Thoracic aorta (tissue), 2 donors: ENCODE measurements at regions not wholly inside any gene's neighbourhood (a gene's known extent, or its start where the extent isn't known, plus 50 kb on each side); places are given as distances from the start of the nearest gene placed in this dataset.

ENCODE experiments used
- ATAC-seq: fragments of 150-250 bp; one replicate; pipeline ENCODE4 v1.8.0; 2017; ENCODE audit warnings: low read depth; ENCODE audit not compliant: insufficient number of reproducible peaks, low FRiP score
- DNase-seq: peaks from one replicate; pipeline ENCODE4 v3.0.0-alpha.2; 2020; ENCODE audit warnings: low spot score
- H3K27ac ChIP-seq, 2 donors: fragments of 200-600 bp; sonication (generic); 1 replicate in 1 of 2; 2 replicates in 1 of 2; pipeline ENCODE4 v1.5.1; 2016; ENCODE audit warnings: mild to moderate bottlenecking in 2 of 2, moderate library complexity in 2 of 2
- H3K27me3 ChIP-seq: fragments of 200-600 bp; sonication (generic); replicated peaks from 2 replicates; pipeline ENCODE4 v1.6.0; 2016; ENCODE audit warnings: mild to moderate bottlenecking; ENCODE audit not compliant: insufficient read depth
- H3K36me3 ChIP-seq: fragments of 200-600 bp; sonication (generic); one replicate; pipeline ENCODE4 v1.5.1; 2016
- H3K4me1 ChIP-seq, 2 donors: fragments of 200-600 bp; sonication (generic); 1 replicate in 1 of 2; 2 replicates in 1 of 2; pipeline versions ENCODE4 v1.5.1 to v1.6.0; 2016; ENCODE audit warnings: low read depth in 2 of 2, mild to moderate bottlenecking in 1 of 2; ENCODE audit not compliant: control insufficient read depth in 1 of 2
- H3K4me3 ChIP-seq: fragments of 200-600 bp; sonication (generic); 2 replicates; pipeline ENCODE4 v1.5.1; 2016; ENCODE audit warnings: mild to moderate bottlenecking
- H3K9me3 ChIP-seq: fragments of 200-600 bp; sonication (generic); 2 replicates; pipeline ENCODE4 v1.5.1; 2016
- TF ChIP-seq, protein P1 (sequence below): fragments of 200-600 bp; sonication (generic); IDR thresholded peaks from one replicate; pipeline ENCODE4 v1.5.1; 2019; ENCODE audit warnings: antibody characterized with exemption

DNA sequence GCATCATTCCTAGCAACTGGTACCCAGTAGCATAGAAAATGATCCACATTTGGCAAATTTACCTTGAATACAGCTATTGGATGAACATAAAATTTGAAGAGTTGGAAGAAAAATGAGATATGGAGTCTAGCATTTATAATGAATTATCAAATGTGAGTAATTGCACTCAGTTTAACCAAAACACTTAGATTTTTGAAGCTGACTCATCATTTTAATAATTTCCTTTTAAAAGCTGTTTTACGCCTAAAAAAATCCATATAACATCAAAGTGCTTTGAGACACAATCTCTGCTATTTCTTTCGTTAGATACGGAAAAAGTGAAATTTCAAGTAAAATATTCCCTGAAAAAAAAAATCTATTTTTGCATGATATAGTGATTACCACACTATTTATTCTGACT lies 767.4 kb downstream of the ROBO2 start:
- ATAC-seq (no peak), DNase-seq (no peak)
- Histone ChIP-seq H3K4me1 (no peaks in the 10 kb centered on the region), H3K36me3 (no peaks in the 10 kb centered on the region), H3K27me3 (no peaks in the 10 kb centered on the region), H3K9me3 (no peaks in the 10 kb centered on the region), H3K4me3 (no peak overlapping the region), H3K27ac (no peak overlapping the region)
- TF ChIP-seq, protein P1, sequence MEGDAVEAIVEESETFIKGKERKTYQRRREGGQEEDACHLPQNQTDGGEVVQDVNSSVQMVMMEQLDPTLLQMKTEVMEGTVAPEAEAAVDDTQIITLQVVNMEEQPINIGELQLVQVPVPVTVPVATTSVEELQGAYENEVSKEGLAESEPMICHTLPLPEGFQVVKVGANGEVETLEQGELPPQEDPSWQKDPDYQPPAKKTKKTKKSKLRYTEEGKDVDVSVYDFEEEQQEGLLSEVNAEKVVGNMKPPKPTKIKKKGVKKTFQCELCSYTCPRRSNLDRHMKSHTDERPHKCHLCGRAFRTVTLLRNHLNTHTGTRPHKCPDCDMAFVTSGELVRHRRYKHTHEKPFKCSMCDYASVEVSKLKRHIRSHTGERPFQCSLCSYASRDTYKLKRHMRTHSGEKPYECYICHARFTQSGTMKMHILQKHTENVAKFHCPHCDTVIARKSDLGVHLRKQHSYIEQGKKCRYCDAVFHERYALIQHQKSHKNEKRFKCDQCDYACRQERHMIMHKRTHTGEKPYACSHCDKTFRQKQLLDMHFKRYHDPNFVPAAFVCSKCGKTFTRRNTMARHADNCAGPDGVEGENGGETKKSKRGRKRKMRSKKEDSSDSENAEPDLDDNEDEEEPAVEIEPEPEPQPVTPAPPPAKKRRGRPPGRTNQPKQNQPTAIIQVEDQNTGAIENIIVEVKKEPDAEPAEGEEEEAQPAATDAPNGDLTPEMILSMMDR, result no peak

DNA sequence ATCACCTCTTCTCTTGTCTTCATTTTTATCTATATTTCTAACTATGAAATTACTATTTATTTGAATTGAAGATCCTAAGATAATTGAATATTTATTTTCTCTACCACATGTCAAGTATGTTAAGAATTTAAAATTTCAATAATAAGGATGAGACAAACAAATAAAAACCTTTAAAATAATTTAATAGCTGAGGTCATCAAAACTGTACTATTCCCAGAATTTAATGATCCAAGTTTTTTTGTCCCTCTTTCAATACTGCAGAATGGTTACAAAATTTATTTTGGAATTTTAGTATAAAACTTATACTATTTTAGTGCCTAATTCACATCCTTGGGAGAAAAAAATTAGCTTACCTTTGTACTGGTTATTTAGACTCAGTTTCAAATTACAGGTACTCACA lies 774.9 kb downstream of the ROBO2 start:
- ATAC-seq (no peak), DNase-seq (no peak)
- no peaks in the 10 kb centered on the region for H3K27me3 ChIP-seq
- H3K4me1 ChIP-seq, result no peaks in the 10 kb centered on the region
- no peak overlapping the region for H3K4me3 ChIP-seq
- TF ChIP-seq, protein P1, result no peak
- no peaks in the 10 kb centered on the region for H3K36me3 ChIP-seq
- H3K9me3 ChIP-seq, result no peaks in the 10 kb centered on the region
- H3K27ac ChIP-seq, result no peak overlapping the region

DNA sequence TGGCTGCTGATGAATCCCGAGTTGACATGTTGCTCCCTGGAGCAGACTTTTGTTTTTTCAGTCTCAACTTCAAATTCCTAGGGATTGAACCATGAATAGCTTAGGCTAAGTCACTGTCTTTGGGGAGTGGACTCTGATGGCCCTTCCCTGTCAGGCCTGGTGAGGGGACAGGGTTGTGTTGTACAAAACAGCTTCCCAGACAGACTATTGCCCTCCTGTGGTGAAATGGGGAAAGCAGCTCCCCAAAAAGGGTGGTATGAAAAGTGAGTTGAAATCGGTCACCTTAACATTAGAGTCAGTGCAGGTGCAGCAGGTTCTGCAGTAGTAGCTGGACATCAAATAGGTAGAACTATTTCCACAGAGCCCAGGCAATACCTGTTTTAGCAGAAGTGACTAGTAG lies 775.6 kb downstream of the ROBO2 start:
- no peaks in the 10 kb centered on the region for H3K9me3 ChIP-seq
- H3K27ac ChIP-seq, result no peak overlapping the region
- H3K4me3 ChIP-seq, result no peak overlapping the region
- TF ChIP-seq, protein P1, result no peak
- ATAC-seq, result no peak
- no peaks in the 10 kb centered on the region for H3K36me3 ChIP-seq
- no peaks in the 10 kb centered on the region for H3K27me3 ChIP-seq
- no peak for DNase-seq
- H3K4me1 ChIP-seq, result no peaks in the 10 kb centered on the region

DNA sequence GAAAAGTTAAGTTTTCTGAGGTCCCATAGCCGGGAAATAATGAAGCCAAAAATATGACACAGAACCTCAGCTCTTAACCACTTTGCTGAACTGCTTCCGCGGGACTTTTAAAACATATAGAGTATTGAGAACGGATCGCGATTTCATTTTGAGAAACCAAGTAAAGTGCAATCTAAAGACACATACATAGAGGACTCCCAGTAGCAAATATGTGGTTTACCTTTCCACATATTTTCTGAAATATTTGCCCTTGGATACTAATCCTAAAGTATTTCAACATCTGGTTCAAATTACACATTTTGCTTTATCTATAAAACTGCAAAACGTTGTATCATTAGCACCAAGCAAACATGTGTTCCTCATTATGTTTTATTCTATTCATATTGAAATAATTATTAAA lies 776.5 kb downstream of the ROBO2 start:
- Histone ChIP-seq H3K4me1 (no peaks in the 10 kb centered on the region), H3K27me3 (no peaks in the 10 kb centered on the region), H3K36me3 (no peaks in the 10 kb centered on the region), H3K9me3 (no peaks in the 10 kb centered on the region), H3K27ac (no peak overlapping the region), H3K4me3 (no peak overlapping the region)
- ATAC-seq (no peak), DNase-seq (no peak)
- TF ChIP-seq, protein P1, result no peak

DNA sequence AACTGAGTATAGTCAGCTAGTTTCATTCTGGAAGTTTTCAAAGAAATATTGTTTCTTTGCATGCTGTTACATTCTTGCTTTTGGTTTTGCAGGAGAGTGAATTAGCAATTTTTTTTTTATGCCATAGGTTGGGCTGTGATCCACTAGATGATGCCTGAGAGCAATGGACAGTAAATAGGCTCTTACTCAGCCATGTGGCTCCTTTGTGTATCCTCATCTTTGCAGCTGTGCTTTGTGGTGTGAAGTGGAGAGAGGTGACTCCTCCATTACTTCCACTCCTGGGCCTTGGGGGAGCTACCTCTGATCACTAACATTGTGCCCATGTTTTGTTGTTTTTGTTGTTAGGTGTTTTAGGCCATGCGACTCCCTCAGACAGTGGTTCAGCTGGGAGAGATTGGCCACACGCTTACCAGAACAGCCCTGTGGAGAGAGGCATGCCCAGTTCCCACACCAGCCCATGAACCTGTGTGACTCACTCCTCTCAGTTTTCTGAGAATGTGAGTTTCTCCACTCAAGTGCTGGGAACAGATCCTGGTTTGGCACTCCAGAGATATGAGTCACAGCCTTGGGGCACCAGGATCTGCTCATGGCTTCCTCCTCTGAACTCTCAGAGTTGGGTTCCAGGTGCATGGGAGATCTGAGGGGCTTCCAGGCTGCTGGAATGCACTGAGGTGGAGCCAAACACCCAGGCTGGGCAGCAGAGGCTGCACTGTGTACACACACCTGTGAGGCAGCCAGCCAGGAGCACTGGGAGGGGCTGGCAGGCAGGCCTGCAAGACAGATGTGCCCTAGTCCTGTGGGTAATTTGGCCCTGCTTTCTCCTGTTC lies 785.3 kb downstream of the ROBO2 start:
- TF ChIP-seq, protein P1, result no peak
- no peaks in the 10 kb centered on the region for H3K4me1 ChIP-seq
- no peak overlapping the region for H3K27ac ChIP-seq
- no peaks in the 10 kb centered on the region for H3K27me3 ChIP-seq
- peak; percentile 87 for ATAC-seq
- H3K9me3 ChIP-seq, result no peaks in the 10 kb centered on the region
- H3K36me3 ChIP-seq, result no peaks in the 10 kb centered on the region
- no peak for DNase-seq
- no peak overlapping the region for H3K4me3 ChIP-seq
